T-helper 1 cell treated with Interleukin-12 subunit alpha and Interleukin-12 subunit beta and Interleukin-4 antibody, amounts not matched to agents 30 ng/mL and 1 ng/mL, for 36 hours (primary cell): ENCODE measurements at regions not wholly inside any gene's neighbourhood (a gene's known extent, or its start where the extent isn't known, plus 50 kb on each side); places are given as distances from the start of the nearest gene placed in this dataset.

Experiments
- intact Hi-C: fragments of 100-400 bp; cut with micrococcal nuclease; formaldehyde crosslinking; loops from one replicate; pipeline ENCODE4 v1.15.1; 2024

DNA sequence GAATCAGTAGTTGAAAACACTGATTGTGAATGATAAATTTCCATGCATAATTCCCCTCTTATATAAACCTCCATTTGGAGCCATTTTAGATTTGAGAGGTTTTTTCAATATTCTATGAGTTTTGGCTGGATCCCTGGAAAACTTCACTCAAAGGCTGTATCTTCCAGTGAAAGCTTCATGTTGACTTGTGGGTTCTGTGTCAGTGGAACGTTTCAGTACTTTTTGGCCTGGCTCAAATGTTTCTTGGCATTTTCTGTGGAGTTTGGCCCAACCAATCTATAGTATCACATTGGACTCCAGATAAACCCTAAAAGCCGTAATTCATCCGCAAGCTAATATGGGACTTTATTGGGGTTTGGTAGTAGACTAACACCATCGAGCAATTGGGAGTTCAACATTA is 172.6 kb upstream of the PRPS1L1 start:
- intact Hi-C loops = no loop called here

DNA sequence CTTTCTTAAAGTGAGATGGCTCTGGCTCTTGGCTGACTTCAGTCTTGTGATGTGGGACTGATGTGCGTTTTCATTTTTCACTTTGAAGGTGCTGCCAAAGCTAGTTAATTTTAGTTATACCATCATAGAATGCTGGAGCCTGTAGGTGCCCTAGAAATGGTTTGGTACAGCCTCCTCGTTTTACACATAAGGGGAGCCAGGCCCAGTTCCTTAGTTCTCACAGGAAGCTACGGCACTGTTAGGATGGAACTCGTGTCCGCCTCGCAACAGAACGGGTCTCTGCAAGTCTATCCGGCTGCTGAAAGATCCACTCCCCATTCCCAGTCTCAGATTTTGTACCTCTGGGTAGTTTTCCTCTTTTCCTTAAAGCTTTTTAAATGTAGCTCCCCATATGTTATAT is 173.2 kb upstream of the PRPS1L1 start:
- intact Hi-C loops = no loop called here

GRCh38 chr7:18201350-18201749 is 173.7 kb upstream of the PRPS1L1 start:
- intact Hi-C loops = no loop called here

GRCh38 chr7:18202315-18203045 is 174.8 kb upstream of the PRPS1L1 start:
- intact Hi-C loops = no loop called here

- intact Hi-C loops = no loop called here
These were observed 178.7 kb upstream of the PRPS1L1 start for GRCh38 chr7:18206331-18206730.

DNA sequence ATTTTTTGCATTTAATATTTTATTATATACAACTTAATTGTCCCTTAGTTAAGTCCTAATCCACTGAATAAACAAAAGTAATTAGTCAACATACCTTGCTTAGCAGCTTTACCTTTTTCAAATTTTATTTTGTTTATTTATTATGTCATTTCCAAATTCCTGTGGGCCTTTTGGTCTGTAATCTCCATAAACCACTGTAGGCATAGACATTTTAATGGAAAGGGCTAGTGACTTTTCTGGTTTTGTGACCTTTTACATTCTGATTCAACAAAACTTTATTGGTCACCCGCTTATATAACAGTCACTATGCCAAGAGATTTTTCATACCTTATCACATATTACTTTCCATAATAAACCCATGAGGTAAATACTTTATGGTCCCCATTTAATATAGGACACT is 181.3 kb upstream of the PRPS1L1 start:
- intact Hi-C loops = no loop called here

GRCh38 chr7:18210377-18210776 is 182.7 kb upstream of the PRPS1L1 start:
- intact Hi-C loops = no loop called here

GRCh38 chr7:18210788-18211187 is 183.1 kb upstream of the PRPS1L1 start:
- intact Hi-C loops = no loop called here

GRCh38 chr7:18212308-18212707 is 184.7 kb upstream of the PRPS1L1 start:
- intact Hi-C loops = no loop called here

DNA sequence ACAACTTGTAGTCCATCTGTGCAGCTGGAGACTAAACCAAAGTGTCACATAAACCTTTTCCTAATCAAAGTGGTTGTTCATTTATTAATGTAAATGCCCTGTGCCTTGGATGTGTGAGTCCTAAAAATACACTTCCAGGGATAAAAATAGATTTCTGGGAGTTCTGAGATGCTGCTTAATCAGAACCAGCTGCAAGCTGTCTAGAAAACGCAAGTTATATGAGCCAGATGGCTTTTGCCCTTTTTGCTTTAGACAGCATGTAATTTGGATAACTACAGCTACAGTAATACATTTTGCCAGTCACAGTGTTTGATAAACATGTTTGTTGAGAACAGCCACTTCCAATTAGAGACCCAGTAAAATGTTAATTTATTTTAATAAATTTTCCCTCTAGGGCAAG is 185.1 kb upstream of the PRPS1L1 start:
- intact Hi-C loops = no loop called here

- intact Hi-C loops = no loop called here
These were observed 186.0 kb upstream of the PRPS1L1 start for GRCh38 chr7:18213652-18214051.

DNA sequence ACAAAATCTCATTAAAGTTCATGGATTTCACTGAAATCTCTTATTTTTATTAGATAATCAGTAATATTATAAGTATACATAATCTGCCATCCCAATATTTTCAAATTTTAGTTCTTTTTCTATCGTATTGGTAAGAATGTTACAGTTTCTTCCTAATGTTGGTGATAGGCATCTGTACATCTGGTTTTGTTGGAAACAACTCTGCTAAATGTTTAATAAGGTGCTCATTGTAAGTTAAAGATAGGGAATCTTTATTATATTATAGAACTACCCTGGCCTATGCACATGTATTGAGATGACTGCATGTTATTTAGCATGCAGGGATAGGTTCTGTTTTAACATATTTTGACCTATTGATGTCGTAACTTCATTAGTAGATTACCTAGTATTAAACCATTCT is 188.6 kb upstream of the PRPS1L1 start:
- intact Hi-C loops = no loop called here

GRCh38 chr7:18221377-18222293 is 194.0 kb upstream of the PRPS1L1 start:
- intact Hi-C loops = no loop called here

DNA sequence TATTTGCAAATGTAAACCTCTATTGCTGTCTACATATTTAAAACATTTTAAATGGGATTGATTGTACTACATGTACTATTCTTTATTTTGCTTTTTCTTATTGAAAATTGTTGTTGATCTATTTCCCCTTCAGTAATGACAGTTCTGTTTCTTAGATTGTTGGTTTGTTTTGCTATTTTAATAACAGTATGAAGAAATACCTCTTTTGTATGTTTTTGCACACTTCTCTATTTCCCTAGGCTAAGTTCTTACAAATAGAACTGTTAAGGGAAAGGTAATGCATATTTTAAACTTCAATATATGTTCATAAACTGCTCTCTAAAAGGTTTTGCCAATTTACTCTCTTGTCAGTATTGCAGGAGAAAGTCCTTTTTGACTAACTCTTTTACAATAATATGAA is 195.0 kb upstream of the PRPS1L1 start:
- intact Hi-C loops = no loop called here

GRCh38 chr7:18224138-18224537 is 196.5 kb upstream of the PRPS1L1 start:
- intact Hi-C loops = no loop called here

GRCh38 chr7:18225067-18225466 is 197.4 kb upstream of the PRPS1L1 start:
- intact Hi-C loops = no loop called here

DNA sequence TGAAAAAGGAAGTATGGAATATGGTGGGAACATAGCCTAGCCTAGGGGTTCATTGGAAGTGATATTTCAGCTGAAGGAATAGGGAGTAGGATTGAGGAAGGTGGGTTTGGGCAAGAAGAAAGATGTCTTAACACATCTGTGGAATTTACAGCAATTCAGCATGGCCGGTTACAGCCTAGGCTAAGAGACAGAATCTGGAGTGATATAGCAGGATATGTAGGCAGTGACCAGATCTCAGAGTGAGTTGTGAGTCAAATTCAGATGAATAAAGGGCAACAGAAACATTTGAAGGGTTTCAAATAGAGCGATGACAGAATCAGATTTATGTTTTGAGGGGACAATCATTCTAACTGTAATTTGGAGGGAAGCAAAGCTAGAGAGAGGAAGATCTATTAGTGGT is 199.0 kb upstream of the PRPS1L1 start:
- intact Hi-C loops = no loop called here

- intact Hi-C loops = no loop called here
These were observed 201.0 kb upstream of the PRPS1L1 start for GRCh38 chr7:18228686-18229085.

DNA sequence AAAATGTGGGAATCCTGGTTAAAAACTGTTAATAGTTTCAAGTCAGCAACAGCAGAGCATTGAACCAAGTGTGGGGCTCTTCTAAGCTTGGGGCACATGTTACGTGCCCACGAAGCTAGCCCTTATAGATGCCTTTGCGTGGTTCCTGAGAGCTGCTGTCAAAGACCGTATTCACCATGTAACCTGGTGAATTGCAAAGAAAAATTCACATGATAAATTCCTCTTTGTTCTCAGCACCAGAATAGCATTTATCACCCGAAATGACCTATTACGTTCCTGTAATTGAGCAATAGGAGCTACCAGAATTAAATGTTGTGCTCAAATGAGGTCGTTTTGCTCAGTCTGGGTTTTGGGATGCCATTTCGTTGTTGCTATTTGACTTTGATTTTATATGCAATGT is 202.6 kb upstream of the PRPS1L1 start:
- intact Hi-C loops = no loop called here

- intact Hi-C loops = no loop called here
These were observed 204.2 kb upstream of the PRPS1L1 start for GRCh38 chr7:18231854-18232253.

DNA sequence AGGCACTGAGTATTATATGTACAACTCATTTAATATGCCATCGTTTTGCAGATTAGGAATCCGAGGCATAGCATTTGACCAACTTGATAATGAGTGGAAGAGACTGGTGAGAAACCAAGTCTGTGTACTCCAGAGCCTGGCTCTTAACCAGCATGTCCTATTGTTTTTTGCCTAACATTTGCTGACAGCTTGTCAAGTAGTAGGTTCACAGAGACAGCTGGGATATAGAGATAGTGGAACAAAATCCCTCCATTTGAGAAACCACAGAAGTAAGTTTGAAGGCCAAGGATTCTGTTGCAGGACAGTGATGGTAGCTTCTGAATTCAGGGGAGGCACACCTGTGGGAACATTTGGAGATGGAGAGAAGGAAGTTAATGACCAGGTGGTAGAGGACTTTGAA is 206.9 kb upstream of the PRPS1L1 start:
- intact Hi-C loops = no loop called here

GRCh38 chr7:18235819-18236218 is 208.2 kb upstream of the PRPS1L1 start:
- intact Hi-C loops = no loop called here

DNA sequence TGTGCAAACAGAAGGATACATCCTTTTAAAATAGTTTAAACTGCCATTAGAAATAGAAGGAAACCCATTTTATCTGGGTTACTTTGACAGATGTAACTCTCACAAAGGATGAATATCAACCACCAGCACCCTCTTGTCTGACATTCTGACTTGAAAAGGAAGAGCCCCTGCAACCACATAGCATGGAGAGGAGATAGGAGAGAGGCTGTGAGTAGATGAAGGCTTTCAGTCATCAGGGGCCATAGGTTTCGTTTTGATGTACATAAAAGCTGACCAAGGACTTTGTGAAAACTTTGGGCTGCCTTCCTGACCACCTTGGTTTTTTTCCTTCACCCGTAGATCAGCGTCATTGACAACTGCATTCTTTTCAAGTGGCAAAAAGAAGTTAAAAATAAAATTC is 211.6 kb upstream of the PRPS1L1 start:
- intact Hi-C loops = no loop called here
